IMR-90 (cell line): ENCODE measurements at regions not wholly inside any gene's neighbourhood (a gene's known extent, or its start where the extent isn't known, plus 50 kb on each side); places are given as distances from the start of the nearest gene placed in this dataset.

Experiments
- ATAC-seq: fragments of 200-7000 bp; cut with Tn5 transposase; 2 replicates; pipeline ENCODE4 v1.9.1; 2020; ENCODE audit warnings: low read depth, mild to moderate bottlenecking, moderate library complexity
- BruUV-seq: library from RNA; stranded (reverse); fragments of 400-500 nt; replicated peaks from 2 replicates; lab custom pipeline; 2021; lab: Mats Ljungman, UMichigan
- CTCF ChIA-PET: fragments of 300-600 bp; formaldehyde crosslinking; extraction: SDS; loops from one replicate; lab custom pipeline; 2021; ENCODE audit warnings: antibody characterized with exemption; lab: Yijun Ruan, JAX
- POLR2A ChIA-PET: fragments of 300-600 bp; sonication (Branson Sonifier 250); formaldehyde crosslinking; loops from one replicate; lab custom pipeline; 2022; ENCODE audit warnings: antibody characterized with exemption; ENCODE audit not compliant: unreplicated experiment; lab: Charles Lee
- DNase-seq: peaks from one replicate; pipeline ENCODE4 v3.0.0; 2013
- H2AFZ ChIP-seq: replicated peaks from 2 replicates; pipeline ENCODE3; 2013; ENCODE audit warnings: low read length, mild to moderate bottlenecking; ENCODE audit not compliant: poor library complexity
- H2AK5ac ChIP-seq: 2 replicates; pipeline ENCODE4 v1.6.1; 2013; ENCODE audit warnings: low read depth, low read length, inconsistent platforms
- H2AK9ac ChIP-seq: replicated peaks from 2 replicates; pipeline ENCODE3; 2013; ENCODE audit warnings: mild to moderate bottlenecking, low read depth, low read length, moderate library complexity; ENCODE audit not compliant: poor library complexity
- H2BK120ac ChIP-seq: 2 replicates; pipeline ENCODE4 v1.6.1; 2013; ENCODE audit warnings: low read depth, low read length, inconsistent platforms
- H2BK15ac ChIP-seq: 3 replicates; pipeline ENCODE4 v1.6.1; 2013; ENCODE audit warnings: low read depth, low read length, inconsistent platforms
- H2BK20ac ChIP-seq: 2 replicates; pipeline ENCODE4 v1.6.1; 2013; ENCODE audit warnings: low read depth, mild to moderate bottlenecking, inconsistent platforms, low read length, moderate library complexity
- H2BK5ac ChIP-seq: 2 replicates; pipeline ENCODE4 v1.6.1; 2013; ENCODE audit warnings: mild to moderate bottlenecking, low read depth, low read length, inconsistent platforms; ENCODE audit not compliant: poor library complexity, severe bottlenecking
- H3K14ac ChIP-seq: replicated peaks from 2 replicates; pipeline ENCODE4 v1.6.1; 2013; ENCODE audit warnings: low read depth, low read length, inconsistent platforms
- H3K18ac ChIP-seq: 2 replicates; pipeline ENCODE4 v1.6.1; 2013; ENCODE audit warnings: low read depth, low read length, control low read depth
- H3K23ac ChIP-seq: 2 replicates; pipeline ENCODE4 v1.6.1; 2013; ENCODE audit warnings: low read depth, low read length, inconsistent platforms
- H3K27ac ChIP-seq: 2 replicates; pipeline ENCODE4 v1.5.1; 2013; ENCODE audit warnings: mild to moderate bottlenecking, control low read depth, low read length; ENCODE audit not compliant: insufficient read depth
- H3K27me3 ChIP-seq: 2 replicates; pipeline ENCODE4 v1.6.1; 2013; ENCODE audit warnings: low read length; ENCODE audit not compliant: control insufficient read depth, insufficient read depth
- H3K36me3 ChIP-seq: 2 replicates; pipeline ENCODE4 v1.6.1; 2013; ENCODE audit warnings: low read length, mixed read lengths; ENCODE audit not compliant: control insufficient read depth, insufficient read depth
- H3K4ac ChIP-seq: 2 replicates; pipeline ENCODE4 v1.6.1; 2013; ENCODE audit warnings: low read depth, low read length, inconsistent platforms
- H3K4me1 ChIP-seq: 2 replicates; pipeline ENCODE4 v1.6.1; 2013; ENCODE audit warnings: low read length, mixed read lengths; ENCODE audit not compliant: control insufficient read depth, insufficient read depth
- H3K4me2 ChIP-seq: 2 replicates; pipeline ENCODE4 v1.6.1; 2013; ENCODE audit warnings: low read depth, mild to moderate bottlenecking, control low read depth, low read length, moderate library complexity
- H3K4me3 ChIP-seq: 2 replicates; pipeline ENCODE4 v1.5.1; 2013; ENCODE audit warnings: low read depth, mild to moderate bottlenecking, control low read depth, low read length, moderate library complexity; ENCODE audit not compliant: insufficient read depth
- H3K56ac ChIP-seq: 2 replicates; pipeline ENCODE4 v1.6.1; 2013; ENCODE audit warnings: low read length, inconsistent platforms; ENCODE audit not compliant: insufficient read depth; ENCODE audit errors: extremely low read depth
- H3K79me1 ChIP-seq, 2 experiments: 2 replicates each; pipeline ENCODE4 v1.6.1; 2013; ENCODE audit warnings: low read length in 2 of 2, inconsistent platforms in 1 of 2, low read depth in 1 of 2
- H3K9ac ChIP-seq: 2 replicates; pipeline ENCODE4 v1.6.1; 2013; ENCODE audit warnings: low read depth, low read length, control low read depth
- H3K9me1 ChIP-seq: 2 replicates; pipeline ENCODE4 v1.6.1; 2013; ENCODE audit warnings: low read length, inconsistent platforms; ENCODE audit not compliant: insufficient read depth
- H3K9me3 ChIP-seq: 2 replicates; pipeline ENCODE4 v1.6.1; 2013; ENCODE audit warnings: low read length; ENCODE audit not compliant: control insufficient read depth, insufficient read depth
- H4K20me1 ChIP-seq: 2 replicates; pipeline ENCODE4 v1.6.1; 2013; ENCODE audit warnings: low read length, inconsistent platforms; ENCODE audit not compliant: insufficient read depth
- H4K5ac ChIP-seq: 2 replicates; pipeline ENCODE4 v1.6.1; 2013; ENCODE audit warnings: mild to moderate bottlenecking, low read depth, low read length, control low read depth
- H4K8ac ChIP-seq, 2 experiments: 2 replicates each; pipeline ENCODE4 v1.6.1; 2013; ENCODE audit warnings: low read depth in 2 of 2, low read length in 2 of 2, control low read depth in 1 of 2, inconsistent platforms in 1 of 2
- H4K91ac ChIP-seq: 2 replicates; pipeline ENCODE4 v1.6.1; 2013; ENCODE audit warnings: low read depth, low read length, inconsistent platforms; ENCODE audit not compliant: insufficient read depth
- BHLHE40 ChIP-seq: fragments of 150-350 bp; IDR thresholded peaks from 2 replicates; pipeline ENCODE4 v1.6.1; 2016; ENCODE audit warnings: mild to moderate bottlenecking, low read depth, low read length
- CEBPB ChIP-seq: IDR thresholded peaks from 2 replicates; pipeline ENCODE4 v1.6.1; 2012; ENCODE audit warnings: low read depth, low read length, improper control_type of control experiment
- MAFK ChIP-seq: IDR thresholded peaks from 2 replicates; pipeline ENCODE4 v1.6.1; 2012; ENCODE audit warnings: low read depth, low read length, improper control_type of control experiment
- MAZ ChIP-seq: IDR thresholded peaks from 2 replicates; pipeline ENCODE4 v1.6.1; 2012; ENCODE audit warnings: low read depth, mild to moderate bottlenecking, low read length, improper control_type of control experiment, moderate library complexity, borderline replicate concordance
- MXI1 ChIP-seq: IDR thresholded peaks from 2 replicates; pipeline ENCODE4 v1.6.1; 2012; ENCODE audit warnings: low read depth, mild to moderate bottlenecking, low read length, moderate library complexity, borderline replicate concordance
- NFE2L2 ChIP-seq: fragments of 150-350 bp; IDR thresholded peaks from 2 replicates; pipeline ENCODE4 v1.6.1; 2016; ENCODE audit warnings: low read depth, mild to moderate bottlenecking, low read length
- POLR2A ChIP-seq: IDR thresholded peaks from 2 replicates; pipeline ENCODE4 v1.6.1; 2012; ENCODE audit warnings: mild to moderate bottlenecking, low read depth, low read length
- RAD21 ChIP-seq: IDR thresholded peaks from 2 replicates; pipeline ENCODE4 v1.6.1; 2012; ENCODE audit warnings: low read length, improper control_type of control experiment
- RCOR1 ChIP-seq: IDR thresholded peaks from 2 replicates; pipeline ENCODE4 v1.6.1; 2012; ENCODE audit warnings: mild to moderate bottlenecking, low read length, improper control_type of control experiment; ENCODE audit not compliant: insufficient replicate concordance
- WGBS, 2 experiments: methylation state at CpG; one replicate each; pipeline versions ENCODE4 v1.1.5 to v1.1.7; 2013; ENCODE audit warnings: missing lambda C conversion rate in 2 of 2; ENCODE audit not compliant: insufficient read length in 1 of 2; ENCODE audit errors: extremely low coverage in 2 of 2; 5-methylcytosine and 5-hydroxymethylcytosine counted together
- dilution Hi-C: fragments of 300-500 bp; cut with HindIII; formaldehyde crosslinking; loops from one replicate; pipeline ENCODE4 v1.14.3; 2018; ENCODE audit warnings: low sequenced_read_pairs; ENCODE audit not compliant: unreplicated experiment
- in situ Hi-C: fragments of 300-500 bp; cut with MboI; formaldehyde crosslinking; loops from 3 replicates; pipeline ENCODE4 v1.14.3; 2019; ENCODE audit warnings: low sequenced_read_pairs, inconsistent platforms, mixed read lengths
- intact Hi-C: fragments of 100-400 bp; cut with micrococcal nuclease; formaldehyde crosslinking; loops from 2 replicates; pipeline ENCODE4 v1.10.0; 2022
- TF ChIP-seq, protein P1 (sequence below): fragments of 150-350 bp; IDR thresholded peaks from 2 replicates; pipeline ENCODE4 v1.6.1; 2017; ENCODE audit warnings: mild to moderate bottlenecking, antibody characterized with exemption, low read length, low read depth
- TF ChIP-seq, protein P2 (sequence below): fragments of 150-350 bp; IDR thresholded peaks from 2 replicates; pipeline ENCODE4 v1.6.1; 2016; ENCODE audit warnings: low read depth, mild to moderate bottlenecking, low read length, moderate library complexity, borderline replicate concordance

GRCh38 chr11:20248121-20248772 lies 88.0 kb upstream of the DBX1 start:
- Histone ChIP-seq H3K36me3 (no peaks in the 10 kb centered on the region), H2AFZ (no peak overlapping the region), H3K4me3 (no peak overlapping the region), H2AK5ac (no peak overlapping the region), H3K56ac (no peak overlapping the region), H4K8ac (no peak overlapping the region), H3K27ac (no peak overlapping the region), H4K5ac (no peak overlapping the region), H3K23ac (no peak overlapping the region), H3K18ac (no peak overlapping the region), H4K20me1 (no peaks in the 10 kb centered on the region), H4K91ac (no peak overlapping the region), H2BK20ac (no peak overlapping the region), H3K9me3 (no peaks in the 10 kb centered on the region), H3K4me1 (no peaks in the 10 kb centered on the region), H2BK15ac (no peak overlapping the region), H3K9ac (no peak overlapping the region), H2BK120ac (no peak overlapping the region), H2AK9ac (no peak overlapping the region), H3K4me2 (no peak overlapping the region), H3K9me1 (no peaks in the 10 kb centered on the region), H3K27me3 (peaks cover 3% of the 10 kb centered on the region; the same call in 1 of the 2 replicates), H3K14ac (no peak overlapping the region), H3K79me1 (no peaks in the 10 kb centered on the region), H3K4ac (no peak overlapping the region), H2BK5ac (no peak overlapping the region)
- intact Hi-C loops (loop anchor here (5.0 kb wide), 1 partner anchor 36 kb away; no protein-coding TSS in a partner anchor), in situ Hi-C loops (no loop called here), dilution Hi-C loops (no loop called here)
- POLR2A ChIA-PET, result no interaction called here
- DNase-seq, result no peak
- no CpG with 5 or more reads among the region's 6 CpGs for WGBS, 2 experiments
- BruUV-seq, result no TSS peak
- no peak for TF ChIP-seq NFE2L2
- no peak for TF ChIP-seq RCOR1
- TF ChIP-seq, protein P1, sequence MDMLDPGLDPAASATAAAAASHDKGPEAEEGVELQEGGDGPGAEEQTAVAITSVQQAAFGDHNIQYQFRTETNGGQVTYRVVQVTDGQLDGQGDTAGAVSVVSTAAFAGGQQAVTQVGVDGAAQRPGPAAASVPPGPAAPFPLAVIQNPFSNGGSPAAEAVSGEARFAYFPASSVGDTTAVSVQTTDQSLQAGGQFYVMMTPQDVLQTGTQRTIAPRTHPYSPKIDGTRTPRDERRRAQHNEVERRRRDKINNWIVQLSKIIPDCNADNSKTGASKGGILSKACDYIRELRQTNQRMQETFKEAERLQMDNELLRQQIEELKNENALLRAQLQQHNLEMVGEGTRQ, result no peak
- TF ChIP-seq, protein P2, sequence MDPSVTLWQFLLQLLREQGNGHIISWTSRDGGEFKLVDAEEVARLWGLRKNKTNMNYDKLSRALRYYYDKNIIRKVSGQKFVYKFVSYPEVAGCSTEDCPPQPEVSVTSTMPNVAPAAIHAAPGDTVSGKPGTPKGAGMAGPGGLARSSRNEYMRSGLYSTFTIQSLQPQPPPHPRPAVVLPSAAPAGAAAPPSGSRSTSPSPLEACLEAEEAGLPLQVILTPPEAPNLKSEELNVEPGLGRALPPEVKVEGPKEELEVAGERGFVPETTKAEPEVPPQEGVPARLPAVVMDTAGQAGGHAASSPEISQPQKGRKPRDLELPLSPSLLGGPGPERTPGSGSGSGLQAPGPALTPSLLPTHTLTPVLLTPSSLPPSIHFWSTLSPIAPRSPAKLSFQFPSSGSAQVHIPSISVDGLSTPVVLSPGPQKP, result no peak
- TF ChIP-seq BHLHE40, result no peak
- no peak for TF ChIP-seq CEBPB
- TF ChIP-seq POLR2A, result no peak
- no peak for TF ChIP-seq MAZ
- no peak for TF ChIP-seq RAD21
- TF ChIP-seq MAFK, result no peak
- TF ChIP-seq MXI1, result no peak
- CTCF ChIA-PET, result no interaction called here
- no peak for ATAC-seq
